ENCODE measurements at regions not wholly inside any gene's neighbourhood (a gene's known extent, or its start where the extent isn't known, plus 50 kb on each side); places are given as distances from the start of the nearest gene placed in this dataset.
A peak's percentile ranks its signal among the peaks of the same experiment; 100 is the strongest.

- no peak for DNase-seq
- Histone ChIP-seq H3K36me3 (no peaks in the 10 kb centered on the region), H3K27ac (no peak overlapping the region), H3K4me1 (peaks cover 19% of the 10 kb centered on the region), H3K4me3 (no peak overlapping the region), H3K27me3 (no peaks in the 10 kb centered on the region), H3K9me3 (replicated peaks) (no peaks in the 10 kb centered on the region)
Measured at GRCh38 chr3:16058521-16058920, 116.0 kb upstream of the GALNT15 start.

DNA sequence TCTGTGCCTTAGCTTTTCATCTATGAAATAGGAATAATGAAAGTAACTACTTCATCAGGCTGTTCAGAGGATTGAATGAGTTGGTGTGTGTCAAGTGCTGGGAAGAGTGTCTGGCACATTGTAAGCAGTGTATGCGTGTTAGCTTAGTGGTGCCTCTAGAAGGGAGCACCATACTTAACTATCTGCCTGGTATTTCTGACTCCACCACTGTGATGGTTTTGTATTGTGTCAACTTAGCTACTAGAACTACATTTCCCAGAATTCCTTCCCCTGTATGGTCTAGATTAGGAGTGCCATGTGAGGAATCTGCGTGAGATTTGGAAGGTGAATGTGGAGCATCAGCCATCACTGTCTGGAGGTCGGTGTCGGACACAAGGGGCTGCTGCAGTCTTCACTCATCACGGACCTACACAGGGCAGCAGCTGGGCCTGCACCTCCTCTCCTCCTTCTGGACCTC is 115.4 kb upstream of the GALNT15 start:
- Histone ChIP-seq H3K9me3 (replicated peaks) (no peaks in the 10 kb centered on the region), H3K4me3 (no peak overlapping the region), H3K27ac (peak overlapping the region; percentile 60; the same call in 1 of the 2 replicates), H3K4me1 (peaks cover 19% of the 10 kb centered on the region), H3K36me3 (no peaks in the 10 kb centered on the region), H3K27me3 (no peaks in the 10 kb centered on the region)
- DNase-seq: no peak

DNA sequence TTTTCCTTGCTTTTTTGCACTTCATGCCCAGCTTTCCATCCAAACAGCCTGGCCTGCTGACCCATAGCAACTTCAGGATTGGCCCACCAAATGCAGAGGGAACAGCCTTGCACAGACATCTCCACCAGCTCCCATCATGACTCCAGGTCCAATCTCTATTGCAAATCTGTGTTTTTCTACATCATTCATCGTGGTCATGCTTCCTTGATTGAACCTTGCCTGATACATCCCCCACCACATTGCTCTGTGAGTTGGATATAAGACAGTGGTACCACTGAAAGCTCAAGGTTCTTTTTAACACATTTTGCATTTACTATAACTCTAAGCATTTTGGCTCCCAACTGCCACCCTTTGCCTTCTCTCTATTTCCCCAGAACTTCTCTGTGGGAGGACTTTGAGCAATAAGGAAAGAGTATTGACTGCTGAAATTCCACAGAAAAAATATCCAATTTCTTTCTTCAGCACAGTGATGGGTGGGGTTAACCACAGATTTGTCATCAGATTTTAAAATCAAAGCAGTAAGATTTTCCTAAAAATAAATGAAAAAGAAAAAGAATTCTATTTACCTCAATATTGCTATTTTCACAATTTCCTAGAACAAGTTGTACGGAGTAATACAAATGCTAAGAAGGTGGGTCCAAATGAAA is 114.6 kb upstream of the GALNT15 start:
- Histone ChIP-seq H3K27me3 (no peaks in the 10 kb centered on the region), H3K36me3 (no peaks in the 10 kb centered on the region), H3K4me1 (peaks cover 22% of the 10 kb centered on the region), H3K27ac (peak overlapping the region; percentile 60), H3K9me3 (replicated peaks) (no peaks in the 10 kb centered on the region), H3K4me3 (no peak overlapping the region)
- no peak for DNase-seq

- H3K9me3 ChIP-seq (replicated peaks): no peaks in the 10 kb centered on the region
- no peaks in the 10 kb centered on the region for H3K27me3 ChIP-seq
- no peak overlapping the region for H3K4me3 ChIP-seq
- peak; percentile 61 to 74 for DNase-seq
- peak overlapping the region; percentile 60 for H3K27ac ChIP-seq
- H3K36me3 ChIP-seq: no peaks in the 10 kb centered on the region
- peaks cover 26% of the 10 kb centered on the region for H3K4me1 ChIP-seq
Measured at GRCh38 chr3:16060358-16060852, 114.1 kb upstream of the GALNT15 start.

DNA sequence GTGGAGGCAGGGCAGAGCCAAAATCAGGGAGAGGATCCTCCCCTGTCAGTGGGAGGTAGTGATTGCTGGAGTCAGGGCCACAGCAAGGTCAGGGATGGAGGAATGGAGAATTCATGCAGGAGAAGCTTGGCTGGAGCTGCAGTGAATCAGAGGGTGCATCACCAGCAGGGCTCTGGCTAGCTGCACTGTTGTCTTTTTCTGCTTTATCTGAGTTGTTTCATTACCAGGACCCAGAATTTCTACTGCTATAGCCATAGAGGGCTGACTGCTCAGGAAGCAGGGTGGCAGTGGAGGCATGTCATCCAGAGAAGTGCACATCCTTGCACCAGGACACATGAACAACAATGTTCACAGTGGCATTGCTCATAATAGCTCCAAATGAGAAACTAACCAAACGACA is 113.5 kb upstream of the GALNT15 start:
- H3K27ac ChIP-seq: peak overlapping the region; percentile 60
- no peak for DNase-seq
- no peaks in the 10 kb centered on the region for H3K9me3 ChIP-seq (replicated peaks)
- no peak overlapping the region for H3K4me3 ChIP-seq
- H3K4me1 ChIP-seq: peaks cover 31% of the 10 kb centered on the region
- H3K36me3 ChIP-seq: no peaks in the 10 kb centered on the region
- H3K27me3 ChIP-seq: no peaks in the 10 kb centered on the region

DNA sequence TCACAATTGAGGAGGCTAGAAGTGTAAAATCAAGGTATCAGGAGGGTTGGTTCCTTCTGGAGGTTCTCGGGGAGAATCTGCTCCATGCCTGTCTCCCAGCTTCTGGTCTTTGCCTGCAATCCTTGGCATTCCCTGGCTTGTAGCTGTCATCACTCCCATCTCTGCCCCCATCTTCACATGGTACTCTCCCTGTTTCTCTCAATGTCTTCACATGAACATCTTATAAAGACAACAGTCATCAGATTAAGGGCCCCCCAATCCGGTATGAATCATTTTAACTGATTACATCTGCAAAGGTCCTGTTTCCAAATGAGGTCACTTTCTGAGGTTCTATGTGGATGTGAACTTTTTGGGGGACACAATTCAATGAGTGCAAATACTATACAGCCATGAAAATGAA is 113.0 kb upstream of the GALNT15 start:
- no peaks in the 10 kb centered on the region for H3K27me3 ChIP-seq
- no peaks in the 10 kb centered on the region for H3K36me3 ChIP-seq
- H3K9me3 ChIP-seq (replicated peaks): no peaks in the 10 kb centered on the region
- H3K4me3 ChIP-seq: no peak overlapping the region
- no peak overlapping the region for H3K27ac ChIP-seq
- no peak for DNase-seq
- H3K4me1 ChIP-seq: peaks cover 31% of the 10 kb centered on the region

DNA sequence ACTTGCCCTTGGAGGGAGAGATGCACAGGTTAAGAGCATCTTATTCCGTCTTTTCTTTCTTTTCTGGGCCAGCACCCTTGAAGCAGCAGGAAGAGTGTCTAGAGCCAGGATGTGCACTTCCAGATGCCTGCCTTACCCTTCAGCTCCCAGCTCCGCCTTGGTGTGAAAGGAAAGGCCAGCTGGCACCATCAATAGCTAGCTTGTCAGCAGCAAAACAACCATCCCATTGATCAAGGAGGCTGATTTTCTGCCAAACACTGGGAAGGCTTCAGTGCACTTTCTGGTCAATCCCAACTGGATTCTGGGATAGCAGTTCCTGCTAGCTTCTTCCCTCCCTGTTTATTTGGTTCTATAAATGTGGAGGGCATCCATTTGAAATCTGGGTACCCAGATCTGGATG is 110.9 kb upstream of the GALNT15 start:
- no peak overlapping the region for H3K4me3 ChIP-seq
- H3K9me3 ChIP-seq (replicated peaks): no peaks in the 10 kb centered on the region
- H3K4me1 ChIP-seq: peaks cover 44% of the 10 kb centered on the region
- no peak overlapping the region for H3K27ac ChIP-seq
- H3K36me3 ChIP-seq: no peaks in the 10 kb centered on the region
- peak; percentile 14 to 46 for DNase-seq
- no peaks in the 10 kb centered on the region for H3K27me3 ChIP-seq

GRCh38 chr3:16064642-16065414 is 109.7 kb upstream of the GALNT15 start:
- Histone ChIP-seq H3K9me3 (replicated peaks) (no peaks in the 10 kb centered on the region), H3K27ac (peak overlapping the region; percentile 14; the same call in 1 of the 2 replicates), H3K27me3 (no peaks in the 10 kb centered on the region), H3K36me3 (no peaks in the 10 kb centered on the region), H3K4me1 (peaks cover 47% of the 10 kb centered on the region), H3K4me3 (no peak overlapping the region)
- DNase-seq: peak; percentile 55 to 61

GRCh38 chr3:16066545-16066944 is 107.9 kb upstream of the GALNT15 start:
- Histone ChIP-seq H3K9me3 (replicated peaks) (no peaks in the 10 kb centered on the region), H3K27me3 (no peaks in the 10 kb centered on the region), H3K4me1 (peaks cover 36% of the 10 kb centered on the region), H3K4me3 (no peak overlapping the region), H3K36me3 (no peaks in the 10 kb centered on the region), H3K27ac (no peak overlapping the region)
- no peak for DNase-seq

- Histone ChIP-seq H3K9me3 (replicated peaks) (no peaks in the 10 kb centered on the region), H3K4me3 (no peak overlapping the region), H3K36me3 (no peaks in the 10 kb centered on the region), H3K27me3 (no peaks in the 10 kb centered on the region), H3K4me1 (peaks cover 36% of the 10 kb centered on the region), H3K27ac (no peak overlapping the region)
- no peak for DNase-seq
Measured at GRCh38 chr3:16066975-16067374, 107.5 kb upstream of the GALNT15 start.

GRCh38 chr3:16067837-16068471 is 106.5 kb upstream of the GALNT15 start:
- Histone ChIP-seq H3K27me3 (no peaks in the 10 kb centered on the region), H3K4me3 (no peak overlapping the region), H3K4me1 (peaks cover 36% of the 10 kb centered on the region), H3K9me3 (replicated peaks) (no peaks in the 10 kb centered on the region), H3K27ac (peak overlapping the region; percentile 2; the same call in 1 of the 2 replicates), H3K36me3 (no peaks in the 10 kb centered on the region)
- DNase-seq: peak; percentile 56 to 73

- Histone ChIP-seq H3K4me3 (no peak overlapping the region), H3K36me3 (no peaks in the 10 kb centered on the region), H3K27ac (no peak overlapping the region), H3K9me3 (replicated peaks) (no peaks in the 10 kb centered on the region), H3K4me1 (peaks cover 36% of the 10 kb centered on the region), H3K27me3 (no peaks in the 10 kb centered on the region)
- DNase-seq: no peak
Measured at GRCh38 chr3:16069149-16069922, 105.1 kb upstream of the GALNT15 start.

DNA sequence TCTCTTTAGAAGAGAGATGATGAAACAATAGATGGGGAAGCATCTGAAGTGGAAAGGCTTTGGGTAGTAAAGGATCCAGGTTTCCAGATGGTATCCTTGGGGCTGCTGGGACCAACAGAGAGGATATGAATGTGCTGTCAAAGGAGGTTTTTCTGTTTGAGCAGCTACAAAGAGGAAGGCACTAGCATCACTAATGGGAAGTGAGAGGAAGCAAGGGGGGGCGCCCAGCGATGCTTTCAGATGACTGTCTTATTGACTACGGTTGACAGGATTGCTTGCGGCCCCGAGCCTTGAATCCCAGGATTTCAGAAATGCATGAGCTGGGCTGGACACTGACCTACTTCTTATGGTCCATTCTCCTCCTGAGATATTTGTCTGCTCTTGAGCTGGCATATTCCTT is 103.8 kb upstream of the GALNT15 start:
- peaks cover 25% of the 10 kb centered on the region for H3K4me1 ChIP-seq
- H3K36me3 ChIP-seq: no peaks in the 10 kb centered on the region
- no peaks in the 10 kb centered on the region for H3K9me3 ChIP-seq (replicated peaks)
- H3K27me3 ChIP-seq: no peaks in the 10 kb centered on the region
- H3K4me3 ChIP-seq: no peak overlapping the region
- no peak for DNase-seq
- no peak overlapping the region for H3K27ac ChIP-seq

- Histone ChIP-seq H3K9me3 (replicated peaks) (no peaks in the 10 kb centered on the region), H3K36me3 (no peaks in the 10 kb centered on the region), H3K4me3 (no peak overlapping the region), H3K27me3 (no peaks in the 10 kb centered on the region), H3K27ac (no peak overlapping the region), H3K4me1 (peaks cover 24% of the 10 kb centered on the region)
- DNase-seq: no peak
Measured at GRCh38 chr3:16071206-16071605, 103.3 kb upstream of the GALNT15 start.

Data from SJCRH30 (cell line).